Mucosa of stomach (tissue), 1 donor: ENCODE measurements at regions not wholly inside any gene's neighbourhood (a gene's known extent, or its start where the extent isn't known, plus 50 kb on each side); places are given as distances from the start of the nearest gene placed in this dataset.

Source experiments
- H3K27me3 ChIP-seq: one replicate; pipeline ENCODE4 v1.7.0; 2013; ENCODE audit warnings: mild to moderate bottlenecking, low read length; ENCODE audit not compliant: control insufficient read depth, insufficient read depth
- H3K36me3 ChIP-seq: one replicate; pipeline ENCODE4 v1.7.0; 2013; ENCODE audit warnings: low read length; ENCODE audit not compliant: control insufficient read depth, insufficient read depth
- H3K4me1 ChIP-seq: one replicate; pipeline ENCODE4 v1.7.0; 2013; ENCODE audit warnings: mild to moderate bottlenecking, low read length; ENCODE audit not compliant: control insufficient read depth, insufficient read depth
- H3K4me3 ChIP-seq: one replicate; pipeline ENCODE4 v1.7.0; 2013; ENCODE audit warnings: low read length
- H3K9ac ChIP-seq: one replicate; pipeline ENCODE4 v1.7.0; 2013; ENCODE audit warnings: mild to moderate bottlenecking, low read length, moderate library complexity
- H3K9me3 ChIP-seq: one replicate; pipeline ENCODE4 v1.7.0; 2013; ENCODE audit warnings: mild to moderate bottlenecking, low read length, moderate library complexity; ENCODE audit not compliant: control insufficient read depth
- donor health status: Pancreatic carcinoma.

DNA sequence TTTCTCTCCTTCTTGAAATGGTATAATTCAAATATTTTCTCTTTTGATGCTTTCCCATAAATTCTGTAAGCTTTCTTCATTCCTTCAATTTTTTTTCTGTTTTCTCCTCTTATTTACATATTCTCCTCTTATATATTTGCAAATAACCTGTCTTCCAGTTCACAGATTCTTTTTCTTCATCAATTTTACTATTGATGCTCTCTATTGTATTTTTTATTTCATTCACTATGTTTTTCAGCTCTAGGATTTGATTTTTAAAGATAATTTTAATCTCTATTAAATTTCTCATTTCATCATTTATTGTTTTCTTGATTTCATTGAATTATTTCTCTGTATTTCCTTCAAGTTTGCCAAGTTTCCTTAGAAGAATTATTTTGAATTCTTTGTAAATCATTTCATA, 54.0 kb upstream of the PRPS1L1 start:
- Histone ChIP-seq H3K27me3 (peaks cover 10% of the 10 kb centered on the region), H3K4me3 (no peak overlapping the region), H3K36me3 (no peaks in the 10 kb centered on the region), H3K4me1 (no peaks in the 10 kb centered on the region), H3K9me3 (no peaks in the 10 kb centered on the region), H3K9ac (no peak overlapping the region)

DNA sequence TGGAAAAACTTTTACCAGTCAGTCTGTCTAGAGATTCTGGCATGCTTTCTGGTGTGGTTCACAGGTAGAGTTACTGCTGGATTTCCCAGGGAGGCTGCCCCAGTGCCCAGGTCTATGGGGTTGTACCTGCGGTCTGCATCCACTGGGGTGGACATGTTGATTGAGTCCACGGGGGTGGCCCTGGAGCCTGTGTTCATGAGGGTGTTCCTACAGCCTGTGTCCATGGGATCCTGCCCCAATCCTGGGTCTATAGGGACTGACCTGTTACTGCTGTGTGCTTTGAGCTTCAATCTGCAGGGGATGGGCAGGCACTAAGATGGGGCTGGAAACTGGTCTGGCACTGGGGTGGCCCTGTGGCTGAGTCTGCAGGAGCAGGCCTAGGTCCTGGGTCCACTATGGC, 54.5 kb upstream of the PRPS1L1 start:
- Histone ChIP-seq H3K4me1 (no peaks in the 10 kb centered on the region), H3K27me3 (peaks cover 14% of the 10 kb centered on the region), H3K4me3 (no peak overlapping the region), H3K9ac (no peak overlapping the region), H3K9me3 (no peaks in the 10 kb centered on the region), H3K36me3 (no peaks in the 10 kb centered on the region)

DNA sequence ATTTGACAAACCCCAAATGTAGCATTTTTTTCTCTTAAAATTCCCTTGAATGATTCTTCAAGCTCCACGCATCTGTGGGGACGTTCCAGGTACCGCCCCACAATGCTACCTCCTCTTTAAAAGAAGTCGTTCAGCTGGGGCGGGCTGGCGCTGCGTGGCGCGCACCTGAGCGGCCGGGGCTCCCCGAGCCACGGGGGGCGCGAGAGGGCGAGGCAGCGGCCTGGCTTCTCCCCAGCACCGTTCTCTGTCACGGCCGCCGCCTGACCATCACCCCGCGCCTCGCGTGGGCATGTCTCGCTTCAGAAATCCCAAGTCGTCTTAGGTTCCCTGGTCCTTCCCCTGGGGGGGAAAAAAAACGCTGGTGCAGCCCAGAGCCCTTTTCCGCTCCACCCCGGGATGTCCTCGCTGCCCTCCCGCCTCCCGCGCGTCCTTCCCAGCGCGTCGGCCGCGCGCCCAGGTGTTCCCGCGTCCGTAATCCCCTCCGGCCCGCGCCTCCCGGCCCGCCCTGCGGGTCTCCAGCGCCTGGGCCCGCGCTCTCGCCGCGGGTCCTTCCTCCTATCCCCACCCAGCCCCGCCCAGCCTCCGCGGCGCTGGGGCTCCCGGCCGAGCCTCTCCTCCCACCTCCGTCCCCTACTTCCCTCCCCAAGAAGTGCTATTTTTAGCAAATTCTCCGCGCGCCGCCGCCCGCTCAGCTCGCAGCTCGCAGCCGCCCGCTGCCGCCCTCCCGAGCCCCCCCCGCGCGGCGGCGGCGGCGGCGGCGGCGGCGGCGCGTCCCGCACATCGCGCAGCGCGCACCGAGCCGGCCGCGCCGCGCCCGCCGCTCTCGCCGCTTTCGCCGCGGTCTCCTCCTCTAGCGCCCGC, 58.7 kb upstream of the PRPS1L1 start:
- H3K9me3 ChIP-seq = no peaks in the 10 kb centered on the region
- peaks cover 19% of the 10 kb centered on the region for H3K27me3 ChIP-seq
- H3K36me3 ChIP-seq = no peaks in the 10 kb centered on the region
- H3K4me3 ChIP-seq = peak overlapping the region; percentile 4
- H3K9ac ChIP-seq = peak overlapping the region; percentile 9
- no peaks in the 10 kb centered on the region for H3K4me1 ChIP-seq

DNA sequence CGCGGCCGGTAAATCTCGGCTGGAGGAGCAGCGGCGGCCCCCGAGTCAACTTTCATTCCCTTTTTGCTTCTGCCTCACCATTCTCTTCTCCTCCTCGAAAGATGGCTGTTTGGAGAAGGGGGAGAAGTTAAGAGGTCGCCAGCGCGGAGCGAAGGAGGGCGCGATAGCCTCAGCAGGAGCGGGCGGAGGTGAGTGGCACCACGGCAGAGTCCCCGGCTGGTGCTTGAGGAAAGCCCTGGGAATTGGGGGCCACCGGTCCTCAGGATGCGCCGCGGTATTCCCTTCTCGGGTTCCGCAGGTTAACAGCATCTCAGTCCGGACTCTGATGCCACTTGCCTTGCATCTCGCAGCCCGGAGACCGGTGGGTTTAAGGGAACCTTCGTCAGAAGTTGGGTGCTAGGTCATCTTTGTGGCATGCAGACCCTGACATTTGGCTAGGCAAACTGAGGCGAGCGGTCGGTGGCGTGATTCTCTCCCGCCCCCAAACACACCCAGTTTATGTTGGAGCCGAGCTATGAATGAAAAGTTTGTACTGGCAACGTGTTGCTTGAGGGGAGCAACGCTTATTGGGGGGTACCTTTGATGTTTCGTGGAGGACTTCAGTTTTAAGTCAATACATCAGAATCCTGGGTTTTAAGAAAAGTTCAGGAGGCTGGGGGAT, 59.5 kb upstream of the PRPS1L1 start:
- H3K36me3 ChIP-seq = no peaks in the 10 kb centered on the region
- H3K4me3 ChIP-seq = no peak overlapping the region
- no peaks in the 10 kb centered on the region for H3K4me1 ChIP-seq
- H3K27me3 ChIP-seq = peaks cover 19% of the 10 kb centered on the region
- H3K9ac ChIP-seq = no peak overlapping the region
- H3K9me3 ChIP-seq = no peaks in the 10 kb centered on the region

- no peaks in the 10 kb centered on the region for H3K9me3 ChIP-seq
- no peaks in the 10 kb centered on the region for H3K4me1 ChIP-seq
- H3K4me3 ChIP-seq = no peak overlapping the region
- H3K9ac ChIP-seq = no peak overlapping the region
- peaks cover 19% of the 10 kb centered on the region for H3K27me3 ChIP-seq
- no peaks in the 10 kb centered on the region for H3K36me3 ChIP-seq
These were observed 60.0 kb upstream of the PRPS1L1 start for GRCh38 chr7:18087687-18088078.

- no peaks in the 10 kb centered on the region for H3K4me1 ChIP-seq
- H3K36me3 ChIP-seq = no peaks in the 10 kb centered on the region
- H3K9ac ChIP-seq = no peak overlapping the region
- H3K4me3 ChIP-seq = no peak overlapping the region
- H3K27me3 ChIP-seq = no peaks in the 10 kb centered on the region
- no peaks in the 10 kb centered on the region for H3K9me3 ChIP-seq
These were observed 68.4 kb upstream of the PRPS1L1 start for GRCh38 chr7:18096087-18096486.

- H3K9me3 ChIP-seq = no peaks in the 10 kb centered on the region
- no peaks in the 10 kb centered on the region for H3K4me1 ChIP-seq
- H3K4me3 ChIP-seq = no peak overlapping the region
- H3K27me3 ChIP-seq = no peaks in the 10 kb centered on the region
- no peaks in the 10 kb centered on the region for H3K36me3 ChIP-seq
- H3K9ac ChIP-seq = no peak overlapping the region
These were observed 74.9 kb upstream of the PRPS1L1 start for GRCh38 chr7:18102576-18102975.

DNA sequence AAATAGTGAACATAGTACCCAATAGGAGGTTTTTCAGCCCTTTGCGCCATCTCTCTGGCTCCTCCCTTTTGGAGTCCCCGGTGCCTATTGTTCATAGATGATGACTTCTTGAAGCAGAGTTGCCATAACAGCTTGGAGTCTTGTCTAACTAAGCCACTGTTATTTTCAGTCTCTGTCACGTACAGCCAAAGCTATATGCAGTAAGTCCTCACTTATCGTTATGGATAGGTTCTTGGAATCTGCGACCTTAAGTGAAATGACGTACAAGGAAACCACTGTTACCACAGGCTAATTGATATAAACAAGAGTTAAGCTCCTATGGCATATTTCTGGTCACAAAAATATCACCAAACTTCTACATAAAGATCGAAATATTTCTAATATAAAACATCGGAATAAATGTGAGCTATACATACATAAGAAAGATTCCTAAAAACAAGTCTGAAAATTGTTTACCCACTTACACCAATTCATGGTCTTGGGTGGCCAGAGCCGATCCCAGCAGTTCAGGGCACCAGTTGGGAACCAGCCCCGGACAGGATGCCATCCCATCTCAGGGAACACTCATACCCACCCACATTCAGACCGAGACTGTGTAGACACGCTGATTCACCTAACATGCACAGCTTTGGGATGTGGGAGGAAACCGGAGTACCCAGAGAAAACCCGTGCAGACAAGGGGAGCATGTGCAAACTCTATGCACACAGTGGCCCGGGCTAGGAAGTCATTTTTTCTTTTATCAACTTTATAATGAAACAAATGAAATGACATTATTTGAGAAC, 76.0 kb upstream of the PRPS1L1 start:
- no peak overlapping the region for H3K9ac ChIP-seq
- H3K9me3 ChIP-seq = no peaks in the 10 kb centered on the region
- no peak overlapping the region for H3K4me3 ChIP-seq
- H3K27me3 ChIP-seq = no peaks in the 10 kb centered on the region
- H3K36me3 ChIP-seq = no peaks in the 10 kb centered on the region
- H3K4me1 ChIP-seq = no peaks in the 10 kb centered on the region

DNA sequence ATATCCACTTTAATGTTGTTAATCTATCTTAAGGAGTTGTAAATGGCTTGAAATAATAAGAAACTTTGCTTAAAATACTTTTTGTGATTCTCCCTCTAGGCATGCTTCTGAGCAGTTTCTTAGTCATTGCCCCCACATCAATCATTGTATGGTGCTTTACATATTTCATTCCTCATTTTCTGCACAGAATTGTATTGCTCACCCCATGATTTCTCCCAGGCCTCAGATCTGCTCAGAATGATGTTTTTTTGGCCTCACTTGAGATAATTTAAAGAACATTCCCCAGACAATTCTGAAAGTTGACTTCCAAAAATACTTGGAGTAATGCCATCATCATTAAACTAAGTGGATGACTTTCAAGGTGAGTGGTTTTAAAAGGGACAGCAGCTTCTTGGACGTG, 82.1 kb upstream of the PRPS1L1 start:
- no peaks in the 10 kb centered on the region for H3K9me3 ChIP-seq
- no peak overlapping the region for H3K9ac ChIP-seq
- no peaks in the 10 kb centered on the region for H3K36me3 ChIP-seq
- no peaks in the 10 kb centered on the region for H3K27me3 ChIP-seq
- H3K4me1 ChIP-seq = no peaks in the 10 kb centered on the region
- no peak overlapping the region for H3K4me3 ChIP-seq

DNA sequence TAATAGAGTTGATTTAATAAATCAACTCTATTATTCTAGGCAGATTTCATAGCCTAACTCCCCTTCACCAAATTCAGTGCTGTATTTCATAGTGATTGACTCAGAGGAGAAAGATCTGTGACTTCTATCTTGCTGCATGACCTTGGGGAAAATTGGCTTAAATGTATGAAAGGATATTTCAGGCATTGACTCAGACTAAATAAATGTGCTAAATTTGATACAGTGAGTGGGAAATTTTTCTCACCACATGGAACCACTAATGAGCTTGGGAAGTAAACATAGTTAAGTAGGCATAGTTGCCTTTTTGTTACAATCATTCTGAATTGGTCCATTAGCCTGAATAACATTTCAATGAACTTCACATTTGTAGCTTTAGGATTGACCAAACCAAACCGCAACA, 89.0 kb upstream of the PRPS1L1 start:
- Histone ChIP-seq H3K4me1 (no peaks in the 10 kb centered on the region), H3K9ac (no peak overlapping the region), H3K9me3 (no peaks in the 10 kb centered on the region), H3K27me3 (no peaks in the 10 kb centered on the region), H3K36me3 (no peaks in the 10 kb centered on the region), H3K4me3 (no peak overlapping the region)

- H3K27me3 ChIP-seq = no peaks in the 10 kb centered on the region
- no peaks in the 10 kb centered on the region for H3K9me3 ChIP-seq
- H3K36me3 ChIP-seq = no peaks in the 10 kb centered on the region
- H3K9ac ChIP-seq = no peak overlapping the region
- H3K4me1 ChIP-seq = no peaks in the 10 kb centered on the region
- no peak overlapping the region for H3K4me3 ChIP-seq
These were observed 89.8 kb upstream of the PRPS1L1 start for GRCh38 chr7:18117482-18117881.

DNA sequence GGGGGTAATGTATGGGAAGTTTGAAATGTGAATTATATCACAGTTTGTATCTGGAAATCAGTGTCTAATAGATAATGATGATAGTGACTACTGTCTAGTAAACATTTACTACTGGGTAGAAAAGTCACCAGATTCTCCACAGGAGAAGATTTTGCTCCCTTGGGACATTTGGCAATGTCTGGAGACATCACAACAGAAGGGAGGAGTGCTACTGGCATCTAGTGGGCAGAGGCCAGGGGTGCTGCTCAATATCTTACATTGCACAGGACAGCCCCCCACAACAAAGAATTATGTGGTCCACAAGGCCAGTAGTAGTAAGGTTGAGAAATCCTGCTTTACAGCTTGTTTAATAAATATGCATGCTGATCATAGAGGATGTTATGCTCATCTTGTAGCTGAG, 92.3 kb upstream of the PRPS1L1 start:
- H3K9me3 ChIP-seq = no peaks in the 10 kb centered on the region
- H3K9ac ChIP-seq = no peak overlapping the region
- H3K4me3 ChIP-seq = no peak overlapping the region
- H3K36me3 ChIP-seq = no peaks in the 10 kb centered on the region
- H3K27me3 ChIP-seq = no peaks in the 10 kb centered on the region
- H3K4me1 ChIP-seq = no peaks in the 10 kb centered on the region
